HG02798 (cell line): ENCODE measurements at regions not wholly inside any gene's neighbourhood (a gene's known extent, or its start where the extent isn't known, plus 50 kb on each side); places are given as distances from the start of the nearest gene placed in this dataset.
"Not testable (repeated sequence)": the region's sequence is repeated elsewhere in the genome, so short reads cannot be mapped to it uniquely, and the experiment has no call there.

Source experiments
- ATAC-seq: cut with Tn5 transposase; IDR thresholded peaks from one replicate; pipeline ENCODE4 v1.9.1; 2021; ENCODE audit warnings: mild to moderate bottlenecking; ENCODE audit not compliant: unreplicated experiment, poor library complexity

DNA sequence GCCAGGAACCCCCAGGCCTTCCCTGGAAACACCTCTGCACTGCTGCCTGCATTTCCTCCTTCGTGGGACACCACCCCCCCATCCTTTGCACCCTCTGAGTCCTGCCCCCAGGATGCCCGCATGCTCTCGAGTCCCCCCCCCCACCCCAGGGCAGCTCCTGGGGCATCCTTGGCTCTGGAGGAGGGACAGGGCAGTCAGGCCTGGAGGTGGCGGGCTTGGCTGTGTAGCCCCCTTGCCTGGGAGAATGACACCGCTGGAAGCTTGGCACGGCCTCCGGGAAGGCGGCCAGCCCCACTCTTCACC is 98.9 kb upstream of the GSE1 start:
- ATAC-seq: no peak

DNA sequence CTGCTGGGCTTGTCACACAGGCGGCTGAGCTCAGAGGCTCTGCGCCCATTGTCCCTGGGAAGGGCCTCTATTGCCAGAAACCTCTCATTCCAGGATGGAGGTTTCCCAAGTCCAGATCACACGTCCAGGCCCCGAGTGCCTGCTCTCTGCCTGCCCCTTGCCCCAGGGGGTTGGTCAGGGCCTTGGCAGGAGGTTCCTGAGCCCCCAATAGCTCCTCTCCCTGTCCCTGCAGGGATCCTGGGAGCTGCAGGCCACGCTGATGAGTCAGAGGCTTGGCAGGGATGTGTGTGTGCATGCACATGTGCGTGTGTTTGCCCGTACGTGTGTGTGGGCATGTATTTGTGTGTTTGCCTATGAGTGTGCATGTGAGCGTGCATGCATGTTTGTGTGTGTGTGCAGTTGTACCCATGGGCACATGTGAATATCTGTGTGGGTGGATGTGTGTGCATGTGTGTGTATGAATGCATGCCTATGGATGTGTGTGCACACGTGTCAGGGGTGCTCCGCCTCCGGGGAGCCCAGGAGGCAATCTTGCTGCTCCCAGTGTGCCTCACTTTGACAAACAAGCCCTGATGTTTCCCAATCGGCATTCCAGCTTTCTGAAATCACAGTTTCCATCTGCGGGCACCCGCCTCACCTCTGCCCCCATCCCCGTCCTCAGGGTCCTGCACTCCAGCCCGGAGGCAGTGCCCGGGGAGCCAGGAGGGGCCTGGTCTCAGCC is 98.4 kb upstream of the GSE1 start:
- no peak for ATAC-seq

DNA sequence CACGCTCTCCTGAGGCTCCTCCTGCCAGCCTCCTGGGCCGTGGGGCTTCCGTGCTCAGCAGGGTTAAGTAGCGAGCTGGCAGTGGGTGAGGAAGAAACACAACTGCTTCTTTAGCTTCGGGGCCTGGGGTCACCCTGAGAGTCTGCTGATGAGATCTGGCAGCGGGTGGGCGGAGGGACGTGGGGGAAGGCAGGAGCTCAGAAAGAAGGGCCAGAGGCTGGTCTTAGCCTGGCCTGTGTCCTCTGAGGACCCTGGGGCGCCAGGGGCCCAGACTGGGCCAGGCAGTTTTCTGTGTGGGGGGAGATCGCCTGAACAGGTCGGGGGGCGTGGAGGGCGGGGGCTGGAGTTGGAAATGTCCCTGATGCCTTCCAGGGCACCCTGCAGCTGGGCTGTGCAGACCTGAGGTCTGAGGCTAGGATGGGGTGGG is 97.8 kb upstream of the GSE1 start:
- no peak for ATAC-seq

DNA sequence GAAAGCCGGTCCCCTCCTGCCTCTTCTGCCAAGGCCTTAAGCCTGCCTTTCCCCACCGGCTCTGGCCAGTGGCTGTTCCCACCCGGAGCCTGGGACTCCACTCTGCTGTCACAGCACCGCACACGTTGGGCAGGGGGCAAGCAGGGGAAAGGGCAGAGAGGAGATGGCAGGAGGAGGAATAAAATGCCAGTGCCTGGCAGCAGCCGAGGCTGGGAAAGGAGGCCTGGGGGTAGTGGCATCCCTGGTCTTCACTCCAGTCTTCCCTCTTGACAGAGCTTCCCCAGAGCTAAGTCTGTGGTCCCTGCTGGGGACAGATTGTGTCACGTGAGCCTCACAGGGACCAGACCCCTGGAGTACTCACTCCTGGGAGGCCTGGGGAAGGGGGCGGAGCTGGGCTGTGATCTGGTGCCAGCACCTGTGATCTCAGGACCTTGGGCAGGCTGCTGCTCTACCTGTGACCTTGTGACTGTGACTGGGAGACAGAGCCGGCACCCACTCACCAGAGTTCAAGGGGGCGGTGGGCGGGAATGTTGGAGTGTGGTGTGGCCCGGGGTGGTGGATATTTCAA is 97.2 kb upstream of the GSE1 start:
- ATAC-seq: no peak

DNA sequence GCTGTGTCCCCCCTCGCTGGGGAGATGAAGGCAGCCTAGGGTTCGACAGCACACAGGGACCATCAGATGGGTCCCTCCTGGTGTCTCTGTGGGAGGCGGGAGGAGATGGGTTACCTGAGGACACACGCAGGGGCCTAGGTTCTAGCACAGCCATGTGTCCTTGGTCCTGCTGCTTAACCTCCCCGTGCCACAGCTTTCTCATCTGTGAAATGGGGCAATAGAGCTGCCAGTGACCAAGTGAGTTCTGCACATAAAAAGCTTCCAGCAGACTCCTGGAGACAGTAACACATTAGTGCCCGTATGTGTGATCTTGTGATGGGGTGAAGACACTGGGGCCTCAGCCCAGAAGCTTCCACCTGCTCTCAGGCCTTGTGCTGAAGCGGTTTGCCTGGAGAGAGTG is 96.0 kb upstream of the GSE1 start:
- ATAC-seq: no peak

DNA sequence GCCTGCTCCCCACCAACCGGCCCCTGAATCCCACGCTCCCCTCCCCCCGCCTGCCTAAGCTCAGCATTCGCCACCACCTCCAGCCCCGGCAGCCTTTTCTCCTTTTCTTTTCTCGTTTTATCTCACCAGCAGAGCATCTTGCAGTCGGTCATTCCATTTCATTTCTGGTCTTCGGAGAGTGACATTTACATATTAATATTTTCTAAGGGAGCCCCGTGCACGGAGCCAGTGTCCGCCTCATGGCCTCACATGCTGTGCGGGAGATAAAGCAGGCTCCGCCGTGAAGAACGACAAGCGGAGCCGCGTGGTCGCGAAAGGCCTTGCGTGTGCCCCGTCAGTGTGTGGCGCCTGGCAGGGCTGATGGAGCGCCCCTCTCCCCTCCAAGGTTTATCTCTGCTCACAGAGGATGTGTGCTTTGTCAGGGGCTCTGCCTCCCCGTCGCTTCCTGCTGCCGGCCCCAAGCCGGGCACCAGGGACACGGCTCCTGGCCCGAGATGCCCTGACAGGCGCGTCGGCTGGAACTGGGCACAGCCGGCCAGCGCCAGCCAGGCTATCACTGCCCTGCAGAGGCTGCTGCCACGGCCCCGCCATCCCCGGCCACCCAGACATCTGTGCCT is 95.5 kb upstream of the GSE1 start:
- no peak for ATAC-seq

DNA sequence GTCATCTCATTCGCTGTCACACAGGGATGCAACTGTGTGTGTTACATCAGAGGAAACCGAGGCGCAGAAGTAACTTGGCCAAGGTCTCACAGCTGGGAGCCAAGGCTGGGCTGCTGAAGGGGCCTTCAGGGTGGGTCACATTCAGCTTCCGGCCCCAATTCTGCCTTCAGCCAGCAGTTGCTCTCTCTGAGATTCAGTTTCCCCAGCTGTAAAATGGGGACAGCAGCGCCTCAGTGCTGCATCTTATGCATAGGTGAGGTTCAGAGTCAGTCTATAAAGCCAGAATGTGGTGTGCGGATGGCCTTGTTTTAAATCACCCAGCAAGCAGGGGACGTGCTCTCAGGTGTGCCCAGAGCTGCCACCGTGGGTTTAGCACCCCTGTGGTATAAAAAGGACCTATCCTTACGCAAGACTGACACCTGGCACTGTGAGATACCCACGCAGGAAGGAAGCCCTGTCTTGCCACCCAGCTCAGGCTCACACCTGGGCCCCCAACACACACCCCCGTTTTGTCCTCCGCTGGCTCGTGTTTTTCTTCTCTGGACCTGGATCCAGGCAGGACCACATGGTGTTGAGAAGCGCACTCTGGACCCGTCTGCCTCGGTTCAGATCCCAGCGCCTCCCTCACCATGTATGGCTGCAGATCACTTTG is 94.6 kb upstream of the GSE1 start:
- no peak for ATAC-seq

DNA sequence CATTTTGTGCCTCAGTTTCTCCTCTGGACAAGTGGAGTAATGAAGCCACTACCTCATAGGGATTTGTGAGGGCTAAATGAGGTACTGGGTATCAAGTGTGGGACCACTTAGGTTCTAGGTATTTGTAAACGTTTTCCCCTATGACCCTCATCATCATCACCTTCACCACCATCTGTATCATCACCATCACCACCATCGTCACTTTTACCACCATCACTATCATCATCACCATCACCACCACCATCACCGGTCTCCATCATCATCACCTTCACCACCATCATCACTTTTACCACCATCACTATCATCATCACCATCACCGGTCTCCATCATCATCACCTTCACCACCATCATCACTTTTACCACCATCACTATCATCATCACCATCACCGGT is 94.1 kb upstream of the GSE1 start:
- not testable (repeated sequence) for ATAC-seq

DNA sequence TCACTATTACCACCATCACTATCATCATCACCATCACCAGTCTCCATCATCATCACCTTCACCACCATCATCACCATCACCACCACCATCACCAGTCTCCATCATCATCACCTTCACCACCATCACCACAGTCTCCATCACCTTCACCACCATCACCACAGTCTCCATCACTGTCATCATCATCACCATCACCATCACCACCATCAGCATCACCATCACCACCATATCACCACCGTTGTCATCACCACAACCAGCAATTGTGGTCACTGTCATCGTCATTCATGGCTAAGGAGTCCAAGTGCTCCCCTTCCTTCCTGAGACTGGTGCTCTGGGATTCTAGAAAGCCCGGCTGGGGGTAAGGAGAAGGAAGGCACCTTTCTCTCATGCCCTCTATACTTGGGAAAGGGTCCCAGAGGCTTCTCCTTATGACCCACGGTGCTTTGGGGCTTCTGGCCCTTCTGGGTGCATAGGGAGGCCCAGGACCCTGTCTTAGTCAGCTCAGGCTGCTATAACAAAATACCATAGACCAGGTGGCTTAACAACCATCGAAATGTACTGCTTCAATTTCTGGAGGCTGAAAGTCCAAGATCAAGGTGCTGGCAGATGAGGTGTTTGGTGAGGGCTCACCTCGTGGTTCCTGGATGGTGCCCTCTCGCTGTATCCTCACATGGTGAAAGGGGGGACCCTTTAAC is 93.4 kb upstream of the GSE1 start:
- no peak for ATAC-seq

DNA sequence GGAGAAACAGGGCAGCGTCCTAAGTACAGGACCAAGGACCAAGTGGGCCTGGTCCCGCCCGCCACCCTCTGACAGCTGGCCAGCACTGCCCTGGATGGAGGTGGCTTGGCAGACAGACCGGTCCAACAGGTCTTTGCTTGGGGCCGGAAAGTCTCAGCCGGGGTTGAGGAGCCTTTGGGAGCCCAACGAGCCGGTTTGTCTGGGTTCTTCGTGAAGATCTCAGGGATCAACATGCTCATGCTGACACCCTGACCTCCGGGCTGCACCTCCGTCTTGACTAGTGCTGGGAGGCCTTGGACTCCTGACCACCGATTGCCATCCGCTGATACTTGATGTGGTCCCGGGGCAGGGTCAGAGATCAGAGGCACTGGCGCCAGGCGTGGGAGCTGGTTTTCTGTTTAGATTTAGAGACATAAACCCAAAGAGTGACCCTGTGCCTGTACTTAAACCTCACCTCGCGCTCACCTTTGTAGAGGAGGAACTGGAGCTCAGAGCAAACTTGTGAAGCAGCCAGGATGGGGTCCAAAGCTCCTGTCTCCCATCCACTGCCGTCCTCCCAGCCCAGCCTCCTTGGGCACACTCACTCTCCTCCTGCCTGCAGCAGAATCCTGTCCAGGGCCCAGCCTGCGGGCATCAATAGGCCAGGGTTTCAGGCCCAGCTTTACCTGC is 92.1 kb upstream of the GSE1 start:
- no peak for ATAC-seq

DNA sequence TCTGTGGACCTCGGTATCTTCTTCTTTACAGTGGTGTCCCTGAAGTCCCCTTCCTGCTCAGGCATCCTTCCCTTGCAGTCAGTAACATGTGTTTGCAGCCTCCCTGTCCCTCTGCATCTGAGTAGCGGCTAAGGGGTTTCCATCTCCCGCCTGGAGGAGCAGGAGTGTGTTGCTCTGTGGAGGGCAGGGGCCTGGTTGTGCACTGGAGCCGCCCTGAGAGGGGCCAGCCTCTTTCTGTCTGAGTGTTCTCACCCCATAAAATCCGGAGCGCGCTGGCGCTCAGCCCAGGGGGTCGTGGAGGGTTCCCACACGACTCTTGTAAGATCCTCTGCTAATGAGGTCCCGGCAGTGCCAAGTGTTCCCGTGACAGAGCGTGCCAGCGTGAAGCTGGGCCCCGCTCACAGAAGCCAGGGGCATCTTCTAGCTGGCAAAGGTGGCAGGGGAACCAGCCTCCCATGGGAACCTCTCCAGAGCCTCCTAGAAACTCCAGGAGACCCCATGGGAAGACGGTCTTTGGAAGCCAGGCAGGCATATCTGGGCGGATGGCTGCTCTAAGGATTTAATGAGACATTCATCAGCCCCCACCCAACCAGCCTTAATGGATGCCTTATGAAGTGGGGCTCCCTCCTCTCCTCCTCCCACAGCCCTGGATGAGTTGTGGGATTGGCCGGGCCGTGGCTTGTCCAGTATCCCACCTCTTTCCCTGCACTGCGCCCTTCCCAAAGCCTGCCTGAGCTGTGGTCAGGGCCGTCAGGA is 91.4 kb upstream of the GSE1 start:
- no peak for ATAC-seq

DNA sequence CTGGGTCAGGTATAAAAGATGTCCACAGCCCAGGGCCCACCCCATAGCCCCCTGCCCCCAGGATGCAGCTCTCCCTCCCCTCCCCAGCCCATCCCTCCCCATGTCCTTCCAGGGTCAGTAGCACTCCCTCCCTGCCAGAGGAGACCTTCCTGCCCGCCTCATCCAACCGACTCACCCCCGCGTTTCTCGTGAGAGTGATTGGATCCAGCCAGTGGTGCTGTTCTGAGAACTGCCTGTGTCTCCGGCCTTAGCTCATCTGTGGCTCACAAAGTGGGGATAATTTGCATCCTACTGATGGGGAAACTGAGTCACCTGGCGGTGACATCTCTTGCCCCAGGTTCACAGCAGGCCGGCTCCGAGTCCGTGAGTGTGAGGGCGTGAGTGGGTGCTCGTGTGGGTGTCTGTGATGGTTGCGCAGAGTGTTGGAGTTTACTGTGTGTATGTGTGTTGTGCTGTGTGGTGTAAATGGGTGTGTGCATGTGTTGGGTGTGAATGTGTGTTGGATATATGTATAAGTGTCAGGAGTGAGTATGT is 90.7 kb upstream of the GSE1 start:
- ATAC-seq: no peak

DNA sequence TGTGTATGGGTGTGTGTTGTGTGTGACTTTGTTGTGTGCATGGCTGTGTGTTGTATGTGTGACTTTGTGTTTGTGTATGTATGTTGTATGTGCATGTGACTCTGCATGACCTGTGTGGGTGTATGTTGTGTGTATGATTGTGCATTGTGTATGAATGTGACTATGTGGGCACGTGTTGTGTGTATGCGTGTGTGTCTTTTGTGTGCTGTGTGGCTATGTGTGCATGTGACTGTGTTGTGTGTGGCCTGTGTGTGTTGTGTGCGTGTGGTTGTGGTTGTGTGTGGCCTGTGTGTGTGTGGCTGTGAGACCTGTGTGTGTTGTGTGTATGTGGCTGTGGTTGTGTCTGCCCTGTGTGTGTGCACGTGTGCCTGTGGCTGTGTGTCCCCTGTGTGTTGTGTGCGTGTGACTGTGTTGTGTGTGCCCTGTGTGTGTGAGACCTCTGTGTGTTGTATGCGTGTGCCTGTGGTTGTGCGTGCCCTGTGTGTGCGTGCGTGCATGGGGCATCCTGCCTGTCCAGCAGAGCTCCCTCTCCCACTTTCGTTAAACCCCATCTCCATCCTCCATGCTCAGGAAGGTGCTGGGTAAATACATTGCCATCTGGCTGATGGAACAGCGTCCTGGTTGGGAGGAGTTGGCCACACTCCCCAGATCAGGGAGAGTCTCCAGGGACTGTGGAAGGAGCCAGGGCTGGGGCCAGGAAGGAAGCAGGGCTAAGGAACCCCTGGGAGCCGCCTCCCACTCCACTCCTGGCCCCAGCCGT is 90.1 kb upstream of the GSE1 start:
- ATAC-seq: no peak

DNA sequence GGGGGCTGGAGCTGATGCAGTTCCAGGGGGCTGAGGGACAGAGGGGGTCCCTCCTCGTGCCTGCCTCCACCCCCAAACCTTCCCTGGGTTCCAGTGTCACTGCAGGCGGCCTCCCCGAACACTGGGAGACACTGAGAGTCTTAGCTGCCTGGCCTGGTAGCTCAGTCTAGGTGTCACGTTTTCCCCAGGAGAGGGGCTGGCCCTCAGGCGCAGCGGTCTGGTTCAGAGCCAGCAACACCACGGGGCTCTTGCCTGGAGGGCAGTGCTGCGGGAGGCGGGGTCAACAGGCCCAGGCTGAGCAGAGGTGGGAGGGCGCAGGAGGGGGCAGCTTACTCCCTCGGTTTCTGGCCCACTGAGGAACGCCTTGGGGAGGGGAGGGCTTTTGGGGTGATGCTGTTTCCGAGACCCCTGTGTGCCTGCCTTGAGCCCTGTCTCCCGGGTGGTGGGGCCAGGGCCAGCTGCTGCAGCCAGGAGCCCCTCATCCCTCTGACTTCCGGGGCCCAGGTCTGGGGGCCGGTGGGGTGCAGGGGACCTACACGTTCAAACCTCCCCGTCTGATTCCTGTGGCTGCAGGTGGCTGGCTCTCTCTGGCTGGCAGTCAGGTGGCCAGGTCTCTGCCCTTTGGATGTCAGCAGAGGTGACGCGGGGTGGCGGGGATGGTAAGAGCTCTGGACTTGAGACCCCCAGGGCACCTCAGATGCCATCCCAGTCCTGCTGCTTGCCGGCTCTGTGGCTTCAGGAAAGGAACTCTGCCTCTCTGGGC is 89.3 kb upstream of the GSE1 start:
- no peak for ATAC-seq

DNA sequence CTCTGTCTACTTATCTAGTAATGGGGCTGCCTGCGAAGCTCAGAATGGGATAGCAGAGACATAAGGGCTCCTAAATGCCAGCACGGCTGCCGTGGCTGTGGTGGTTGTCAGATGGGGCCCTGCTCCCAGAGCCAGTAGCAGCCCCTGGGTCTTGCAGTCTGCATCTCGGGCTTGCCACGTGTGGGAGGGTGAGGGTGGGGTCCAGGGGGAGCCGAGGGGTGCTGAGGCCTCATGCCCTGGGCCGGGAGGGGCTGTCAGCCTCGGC is 88.8 kb upstream of the GSE1 start:
- no peak for ATAC-seq

DNA sequence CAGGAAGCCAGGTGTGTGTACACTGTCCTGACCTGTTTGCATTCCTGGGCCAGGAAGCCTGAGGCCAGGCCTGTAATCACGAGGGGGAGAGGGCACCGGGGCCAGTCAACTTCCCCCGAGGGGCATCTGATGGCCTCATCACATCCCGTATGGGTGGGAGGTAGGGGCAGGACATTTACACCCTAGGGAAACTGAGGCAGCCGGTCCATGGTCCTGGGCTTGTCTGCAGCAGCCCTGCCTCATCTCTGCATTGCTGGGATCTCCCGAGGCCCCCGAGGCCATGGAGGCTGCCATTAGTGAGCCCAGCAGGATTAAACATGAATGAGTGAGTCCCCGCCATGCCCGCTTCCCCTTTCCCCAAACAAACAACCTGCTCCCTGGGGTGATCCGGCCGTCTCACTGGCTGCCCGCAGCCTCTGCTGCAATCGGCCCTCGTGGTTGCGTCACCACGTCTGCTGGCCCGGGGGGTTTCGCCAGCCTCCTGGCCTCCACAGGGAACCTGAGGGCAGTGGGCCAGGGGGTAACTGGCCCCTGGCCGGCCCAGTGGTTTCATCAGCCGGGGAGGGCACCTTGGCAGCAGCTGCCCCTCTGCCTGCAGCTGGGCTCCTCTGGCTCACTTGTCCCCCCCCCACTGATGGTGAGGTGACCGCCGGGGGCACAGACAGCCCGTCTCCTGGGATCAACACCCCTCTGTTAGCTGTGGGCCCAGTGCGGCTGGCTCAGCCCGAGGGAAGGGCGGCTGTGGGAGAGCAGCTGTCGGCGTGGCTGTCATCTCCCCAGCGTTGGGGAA is 88.3 kb upstream of the GSE1 start:
- no peak for ATAC-seq

DNA sequence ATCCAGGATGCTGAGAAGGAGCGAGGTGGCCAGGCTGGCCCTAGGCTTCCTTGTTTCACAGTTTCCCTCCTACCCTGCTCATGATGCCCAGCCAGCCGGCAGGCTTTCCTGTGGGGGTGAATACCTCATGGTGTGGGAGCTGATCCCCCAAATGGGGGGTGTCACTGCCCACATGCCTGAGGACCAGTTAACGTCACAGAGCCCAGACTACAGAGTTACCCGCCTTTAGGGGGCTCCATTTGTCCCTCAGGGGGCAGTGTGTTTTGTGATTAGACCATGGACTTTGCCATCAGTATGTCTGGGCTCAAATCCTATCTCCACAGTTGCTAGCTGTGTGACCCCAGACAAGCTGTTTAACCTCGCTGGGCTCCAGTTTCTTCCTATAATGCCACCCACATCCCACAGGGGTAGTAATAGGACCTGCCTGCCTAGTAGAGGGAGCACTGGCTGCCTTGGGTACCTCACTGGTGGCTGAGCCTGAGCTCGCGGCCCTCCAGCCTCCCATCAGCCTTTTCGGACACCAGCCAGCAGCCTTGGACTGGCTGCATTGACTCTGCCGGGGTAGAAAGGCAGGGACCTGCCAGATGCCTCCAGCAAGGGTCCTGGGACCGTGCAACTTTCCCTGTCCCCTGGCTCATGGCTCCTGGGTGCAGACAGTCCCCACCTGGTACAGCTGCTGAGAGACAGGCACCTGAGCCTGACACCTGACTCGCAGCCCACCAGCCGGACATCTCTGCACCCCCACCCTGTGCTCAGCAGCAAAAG is 87.5 kb upstream of the GSE1 start:
- ATAC-seq: no peak
